RCC 7860 (cell line): ENCODE measurements at regions not wholly inside any gene's neighbourhood (a gene's known extent, or its start where the extent isn't known, plus 50 kb on each side); places are given as distances from the start of the nearest gene placed in this dataset.
"Not testable (repeated sequence)": the region's sequence is repeated elsewhere in the genome, so short reads cannot be mapped to it uniquely, and the experiment has no call there.

Experiments
- DNase-seq: peaks from one replicate; pipeline ENCODE4 v3.0.0-alpha.2; 2015; ENCODE audit warnings: low spot score
- FAIRE-seq: peaks from 2 replicates; lab custom pipeline; 2012; peaks lifted over from hg19 to GRCh38; lab: Jason Lieb, UNC

DNA sequence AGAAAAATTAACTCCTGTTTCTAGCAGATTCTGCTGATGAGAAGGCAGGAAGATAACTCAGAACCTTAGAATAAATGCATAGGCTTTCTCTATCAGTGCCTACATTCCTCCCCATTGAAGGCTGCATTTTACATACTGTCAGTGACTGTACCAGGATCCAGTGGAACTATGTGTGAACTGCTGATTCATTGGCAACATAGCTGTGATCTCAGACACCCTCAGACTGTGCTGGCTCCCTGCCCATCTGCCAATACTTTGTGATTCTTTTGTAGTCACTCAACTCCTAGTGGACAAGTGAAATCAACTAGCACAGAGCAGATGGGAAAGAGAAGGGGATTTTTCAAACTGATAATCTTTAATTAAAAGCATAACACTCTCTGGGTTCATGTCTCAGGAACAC is 375.8 kb downstream of the MDFIC start:
- DNase-seq (peak; percentile 88), FAIRE-seq (peak; percentile 92)

DNA sequence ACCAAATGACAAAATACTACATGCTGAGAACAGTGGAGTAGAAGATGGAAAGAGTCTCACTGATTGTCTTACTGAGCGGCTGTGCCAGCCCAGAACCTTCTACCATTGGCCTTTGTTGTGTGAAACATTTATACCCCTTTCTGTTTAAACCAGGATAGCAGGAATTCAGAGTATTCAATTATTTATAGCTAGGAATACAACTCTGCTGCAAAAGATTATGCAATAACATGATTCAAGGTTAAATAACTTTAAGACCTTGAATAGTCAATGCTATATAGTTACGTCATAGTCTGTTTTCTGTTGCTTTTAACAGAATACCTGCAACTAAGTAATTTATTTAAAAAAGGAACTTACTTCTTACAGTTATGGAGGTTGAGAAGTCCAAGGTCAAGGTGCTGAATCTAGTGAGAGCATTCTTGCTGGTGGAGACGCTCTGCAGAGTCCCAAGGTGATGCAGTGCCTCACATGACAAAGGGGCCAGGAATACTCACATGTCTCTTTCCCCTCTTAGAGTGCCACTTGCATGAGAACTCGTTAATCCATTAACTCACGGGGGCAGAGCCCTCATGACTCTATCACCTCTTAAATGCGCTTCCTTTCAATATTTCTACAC is 371.8 kb downstream of the MDFIC start:
- DNase-seq (no peak), FAIRE-seq (no peak)

DNA sequence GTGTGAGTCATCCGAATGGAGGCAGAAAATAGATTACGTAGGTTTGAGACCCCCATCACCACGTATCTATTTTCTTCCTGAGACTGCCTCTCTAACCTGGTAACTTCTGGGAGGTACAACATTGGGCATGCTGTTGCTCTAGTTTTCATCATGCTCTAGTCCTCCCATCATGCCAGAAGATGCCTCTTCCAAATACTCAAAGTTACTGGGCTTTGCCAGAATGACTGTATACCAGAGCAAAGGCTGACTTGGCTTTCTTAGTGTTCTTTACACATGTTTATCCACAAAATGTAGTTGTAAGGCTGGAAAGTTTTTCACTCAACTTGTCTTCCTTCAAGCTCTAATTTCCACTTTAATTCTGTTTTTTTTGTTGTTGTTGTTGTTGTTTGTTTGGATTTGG is 370.5 kb downstream of the MDFIC start:
- DNase-seq (no peak), FAIRE-seq (no peak)

DNA sequence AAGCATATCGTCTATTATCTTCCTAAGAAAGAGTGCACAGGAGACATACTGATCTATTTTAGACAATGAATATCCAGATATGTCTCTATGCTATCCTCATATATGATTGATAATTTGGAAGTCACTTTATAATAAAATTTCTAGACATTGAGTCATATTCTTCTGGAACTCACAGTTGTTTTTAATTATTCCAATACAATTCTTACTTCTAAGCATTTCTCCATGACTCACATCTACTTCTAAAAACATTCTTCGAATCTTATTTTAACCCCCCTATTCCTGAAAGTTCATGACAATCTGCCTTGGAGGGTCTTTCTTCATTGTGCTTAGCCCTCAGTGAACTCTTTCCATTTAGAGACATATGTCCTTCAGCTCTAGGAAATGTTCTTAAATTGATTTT is 368.1 kb downstream of the MDFIC start:
- no peak for DNase-seq
- FAIRE-seq = no peak

DNA sequence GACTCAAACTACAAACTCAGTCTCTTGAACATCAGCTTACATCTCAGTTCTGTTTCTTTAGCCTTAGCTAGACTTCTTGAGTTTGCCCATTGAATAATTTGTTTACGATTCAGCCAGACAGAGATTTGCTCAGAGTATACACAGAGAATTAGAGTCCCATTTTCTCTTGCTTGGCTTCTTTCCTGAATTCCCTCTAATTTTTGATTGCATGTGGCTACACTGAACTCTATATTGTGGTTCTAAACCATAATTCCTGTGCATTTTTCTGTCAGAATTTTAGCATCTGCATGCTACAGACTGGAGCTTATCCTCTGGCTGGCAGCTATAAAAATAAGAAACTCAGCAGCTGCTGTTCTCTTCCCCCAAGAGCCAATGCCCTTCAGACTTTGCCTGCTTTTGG is 354.9 kb downstream of the MDFIC start:
- FAIRE-seq (no peak), DNase-seq (no peak)

DNA sequence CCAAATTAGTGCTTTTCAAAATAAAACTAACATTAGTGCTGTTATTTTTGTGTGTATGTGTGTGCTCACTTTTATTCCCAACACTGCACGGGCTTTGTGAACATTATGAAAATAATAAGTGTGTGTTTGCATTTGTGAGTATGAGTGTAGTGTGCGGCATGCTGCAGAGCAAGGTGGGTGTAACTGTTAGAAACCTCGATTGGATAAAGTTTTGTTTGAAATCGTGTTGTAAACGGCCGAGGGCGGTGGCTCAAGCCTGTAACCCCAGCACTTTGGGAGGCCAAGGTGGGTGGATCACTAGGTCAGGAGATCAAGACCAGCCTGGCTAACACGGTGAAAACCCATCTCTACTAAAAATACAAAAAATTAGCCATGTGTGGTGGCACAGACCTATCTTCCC is 352.0 kb downstream of the MDFIC start:
- FAIRE-seq = not testable (repeated sequence)

DNA sequence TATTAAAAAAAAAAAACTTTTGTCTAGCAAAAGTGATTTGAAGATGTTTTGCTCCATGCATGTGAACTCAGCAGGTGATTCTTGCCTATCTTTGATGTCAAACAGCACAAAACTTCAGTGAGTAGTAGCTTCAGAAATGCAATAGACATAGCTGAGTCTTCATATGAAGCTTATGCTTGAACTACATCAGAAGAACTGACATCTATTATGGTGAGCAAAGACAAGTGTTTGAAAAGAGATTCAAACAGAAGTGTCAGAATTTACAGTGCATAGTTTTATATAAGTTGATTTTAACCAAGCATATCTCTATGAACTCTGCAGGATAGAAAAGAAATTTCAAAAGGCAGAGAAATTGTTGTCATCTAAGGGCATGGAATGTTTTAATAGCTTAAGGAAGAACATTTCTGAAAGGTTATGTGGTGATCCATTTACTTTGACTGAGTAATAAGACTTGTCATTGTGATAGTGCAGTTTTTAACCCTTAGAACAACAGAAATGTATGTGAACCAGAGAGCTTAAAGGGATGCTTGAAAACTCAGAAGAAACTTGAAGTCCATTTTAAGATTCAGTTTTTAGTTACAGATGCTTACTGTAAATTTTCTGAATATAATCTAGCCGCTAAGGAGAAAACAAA is 351.4 kb downstream of the MDFIC start:
- FAIRE-seq = no peak
- DNase-seq = no peak

More for the DNA sequence above, 352.0 kb downstream of the MDFIC start:
- not testable (repeated sequence) for DNase-seq

DNA sequence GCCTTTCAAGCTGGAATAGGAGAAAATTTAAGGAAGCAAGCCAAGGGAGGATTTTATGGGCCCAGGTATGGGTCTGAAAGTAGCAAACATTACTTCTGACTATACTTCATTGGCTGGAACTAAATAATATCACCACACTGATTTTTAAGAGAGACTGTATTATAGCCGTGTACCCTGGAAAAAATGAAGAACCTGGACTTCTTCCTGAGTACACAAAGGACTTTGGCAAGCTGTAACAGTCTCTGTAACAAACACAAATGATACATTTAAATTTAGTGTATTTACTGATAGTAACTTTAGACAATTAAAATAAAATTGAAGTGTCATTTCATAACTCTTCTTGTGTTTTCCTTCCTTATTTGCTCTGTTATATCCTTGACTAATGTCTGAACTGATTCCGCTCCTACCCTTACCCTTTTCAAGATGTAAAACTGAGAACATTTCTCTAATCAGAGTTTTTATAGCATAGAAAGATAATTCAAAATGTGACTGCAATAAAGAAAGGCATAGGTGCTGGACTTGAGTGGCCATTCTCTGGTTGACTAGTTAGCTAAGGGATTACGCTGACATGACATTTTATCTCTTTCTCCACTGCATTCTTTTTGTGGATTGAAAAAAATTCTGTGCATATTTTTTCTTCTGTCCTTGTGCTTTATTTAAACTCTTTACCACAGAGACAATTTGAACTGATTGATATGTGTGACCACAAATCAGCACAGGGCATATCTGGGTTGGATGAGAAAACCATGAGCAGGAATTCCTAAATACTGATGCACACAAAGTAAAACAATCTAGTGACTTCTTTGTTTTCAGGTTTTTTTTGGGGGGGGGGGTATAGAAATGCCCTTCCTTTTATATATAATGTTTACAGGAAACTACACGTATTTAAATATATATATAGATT is 349.7 kb downstream of the MDFIC start:
- FAIRE-seq (no peak), DNase-seq (peak; percentile 9)

DNA sequence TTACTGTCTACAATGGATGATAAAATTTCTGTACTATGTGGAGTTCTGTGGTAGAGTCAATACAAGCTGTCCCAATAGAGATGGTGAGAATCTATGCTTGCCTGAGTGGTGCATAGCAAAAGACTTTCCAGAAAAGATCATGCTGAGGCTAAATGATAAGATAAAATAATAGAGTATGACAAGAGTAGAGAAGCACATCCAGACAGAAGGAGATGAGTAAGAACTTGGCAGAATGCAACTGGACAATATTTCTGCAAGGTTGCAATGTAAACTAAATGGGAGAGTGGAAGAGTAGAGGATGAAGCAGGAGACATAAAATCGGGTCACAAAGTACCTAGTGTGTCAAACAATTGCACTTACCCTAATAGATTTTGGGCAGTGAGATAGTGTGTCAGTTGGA is 347.6 kb downstream of the MDFIC start:
- DNase-seq (no peak), FAIRE-seq (no peak)

DNA sequence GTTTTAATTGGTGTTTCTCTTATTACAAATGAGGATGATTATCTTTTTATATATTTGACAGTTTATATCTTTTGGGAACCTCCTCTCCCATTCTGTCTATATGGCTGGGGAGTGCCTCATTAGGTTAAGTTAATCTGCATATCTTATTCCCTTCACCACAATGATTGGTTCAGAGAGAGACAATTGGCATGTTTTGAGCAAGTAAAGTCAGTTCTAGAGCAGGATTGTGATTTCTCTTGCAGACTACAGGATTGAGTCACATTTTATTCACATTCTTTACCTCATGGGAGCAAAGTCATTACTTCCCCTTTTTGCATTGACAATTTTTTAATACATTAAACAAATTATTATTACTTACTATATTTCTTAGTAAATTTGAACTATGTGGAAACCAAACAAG is 345.6 kb downstream of the MDFIC start:
- DNase-seq = no peak
- no peak for FAIRE-seq

DNA sequence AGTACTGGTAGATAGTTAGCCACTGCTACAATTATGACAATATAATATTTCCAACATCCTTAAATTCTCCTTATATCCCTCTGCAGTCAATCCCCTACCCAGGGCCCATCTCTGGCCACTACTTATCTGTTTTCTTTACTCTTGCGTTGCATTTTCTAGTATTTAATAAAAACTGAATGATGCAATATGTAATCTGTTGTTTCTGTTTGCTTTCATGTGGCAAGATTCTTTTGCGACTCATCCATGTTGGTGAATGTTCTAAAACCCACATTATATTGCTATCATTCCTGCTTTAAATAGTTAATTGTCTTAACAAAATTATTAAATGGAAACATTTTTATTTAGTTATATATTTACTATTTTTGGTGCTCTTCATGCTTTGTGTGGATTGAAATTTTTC is 338.5 kb downstream of the MDFIC start:
- DNase-seq = no peak
- FAIRE-seq = no peak

DNA sequence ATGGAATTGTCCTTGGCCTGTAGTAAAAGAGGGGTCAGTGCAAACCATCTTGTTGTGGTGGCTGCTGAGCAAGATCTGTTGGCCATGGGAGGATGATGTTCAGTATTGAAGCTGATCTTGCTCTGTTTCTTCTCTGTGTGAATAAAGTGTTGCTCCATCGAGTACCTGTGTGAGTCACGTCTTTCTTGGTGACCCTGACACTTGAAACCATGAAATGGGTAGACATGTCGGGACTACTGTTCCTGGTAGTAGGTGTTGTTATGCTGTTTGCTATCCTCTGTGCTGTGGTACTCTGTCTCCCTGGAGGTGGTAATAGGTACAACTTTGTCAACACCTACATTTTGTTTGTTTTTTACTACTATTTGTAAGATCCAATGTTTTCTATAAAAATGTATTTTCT is 330.6 kb downstream of the MDFIC start:
- DNase-seq (no peak), FAIRE-seq (no peak)

DNA sequence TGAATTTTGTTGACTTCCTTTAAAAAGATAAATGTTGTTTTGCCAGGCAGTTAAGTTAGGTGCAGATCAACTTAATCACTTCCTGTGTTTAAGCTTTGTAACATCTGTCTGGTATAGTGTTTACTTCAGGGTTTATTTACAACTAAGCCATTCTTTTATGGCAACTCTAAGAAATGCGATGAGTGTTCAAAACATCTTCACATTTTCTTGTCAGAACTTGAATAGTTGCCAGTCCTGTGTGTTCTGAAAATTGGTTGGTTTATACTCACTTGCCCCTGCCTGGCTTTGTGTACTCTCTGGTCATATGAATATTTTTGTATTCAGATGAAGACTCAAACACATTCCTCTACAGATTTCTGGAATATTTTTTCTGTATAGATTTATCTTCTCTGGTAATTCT is 327.2 kb downstream of the MDFIC start:
- no peak for FAIRE-seq
- DNase-seq = no peak

DNA sequence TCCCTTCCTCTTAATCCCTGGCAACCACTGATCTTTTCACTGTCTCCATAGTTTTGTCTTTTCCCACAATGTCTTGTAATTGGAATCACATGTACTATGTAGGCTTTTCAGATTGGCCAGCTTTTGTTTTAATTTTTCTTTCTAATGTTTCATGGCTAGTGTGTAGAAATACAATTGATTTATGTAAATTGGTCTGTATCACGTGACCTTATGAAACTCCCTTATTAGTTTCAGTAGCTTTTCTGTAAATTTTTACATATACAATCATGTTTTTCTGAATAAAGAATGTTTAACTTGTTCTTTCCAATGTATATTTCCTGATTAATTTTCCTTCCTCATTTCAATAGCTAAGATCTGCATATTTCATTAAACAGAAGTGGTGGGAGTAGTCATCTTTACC is 319.3 kb downstream of the MDFIC start:
- FAIRE-seq (no peak), DNase-seq (no peak)

DNA sequence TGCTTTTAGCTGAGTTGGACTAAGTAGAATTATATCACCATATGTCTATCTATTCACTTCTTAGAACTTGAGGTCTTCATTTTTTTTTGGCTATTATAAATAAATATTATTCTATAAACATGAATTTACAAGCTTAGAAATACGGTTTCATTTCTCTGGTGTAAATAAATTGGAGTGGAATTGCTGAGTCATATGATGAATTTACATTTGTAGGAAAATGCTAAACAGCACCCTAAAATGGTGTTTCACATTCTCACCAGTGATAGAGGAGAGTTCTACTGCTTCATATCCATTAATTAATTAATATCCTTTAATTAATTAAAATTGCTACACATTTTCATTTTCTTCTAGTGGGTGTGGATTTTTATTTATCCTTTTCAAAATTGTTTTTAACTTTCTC is 318.3 kb downstream of the MDFIC start:
- FAIRE-seq = peak; percentile 50
- DNase-seq = no peak

DNA sequence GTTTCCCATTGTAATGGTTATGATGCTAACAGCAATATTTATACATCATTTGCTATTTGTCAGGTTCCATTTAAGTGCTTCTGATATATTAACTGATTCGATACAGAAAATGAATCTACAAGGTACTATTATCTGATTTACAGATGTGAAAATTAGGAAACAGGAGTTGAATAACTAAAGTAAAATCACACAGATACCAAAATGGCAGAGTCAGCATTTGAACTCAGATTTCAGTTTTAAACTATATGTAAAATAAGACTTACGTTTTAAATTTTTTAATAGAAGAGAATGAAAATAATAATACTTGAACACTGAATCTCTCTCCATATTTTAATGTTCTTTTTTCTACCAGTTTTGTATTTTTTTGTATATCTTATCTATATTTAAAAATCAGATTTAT is 313.2 kb downstream of the MDFIC start:
- FAIRE-seq = peak; percentile 69
- DNase-seq = no peak

DNA sequence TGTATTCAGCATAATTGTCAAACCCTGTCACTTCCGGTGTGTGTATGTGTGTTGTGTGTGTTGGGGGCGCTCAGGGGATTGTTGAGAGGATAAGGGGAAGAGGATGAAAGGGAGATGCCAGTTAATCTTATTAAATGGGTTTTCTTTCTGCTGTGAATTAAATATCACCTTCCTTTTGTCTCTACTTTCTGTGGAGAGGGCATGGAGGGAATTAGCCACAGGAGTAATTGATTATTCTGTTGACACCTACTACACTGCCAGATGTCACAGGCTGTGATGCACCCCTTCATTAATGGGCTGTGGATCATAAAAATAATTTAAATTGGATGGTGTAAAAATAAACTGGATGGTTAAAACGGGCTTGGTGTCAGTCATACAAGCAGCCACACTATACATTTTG is 311.9 kb downstream of the MDFIC start:
- DNase-seq = no peak
- no peak for FAIRE-seq

DNA sequence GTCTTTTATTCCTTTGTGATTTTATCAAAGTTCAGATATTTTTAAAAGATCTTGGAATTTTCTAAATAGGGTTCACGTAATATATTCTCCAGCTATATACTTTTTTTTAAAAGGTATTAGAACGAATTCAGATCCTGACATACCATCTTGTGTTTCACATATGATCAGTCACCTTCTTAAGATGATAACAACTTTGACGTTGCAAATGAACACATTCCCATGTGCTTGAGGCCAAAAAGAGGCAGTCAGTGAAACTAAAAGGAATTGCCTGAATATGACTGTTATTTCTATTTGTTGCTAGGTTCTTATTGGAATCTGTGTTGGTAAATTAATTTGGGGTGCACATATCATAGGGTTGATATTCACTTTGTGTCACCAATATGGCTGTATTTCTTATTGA is 310.1 kb downstream of the MDFIC start:
- DNase-seq (no peak), FAIRE-seq (no peak)

DNA sequence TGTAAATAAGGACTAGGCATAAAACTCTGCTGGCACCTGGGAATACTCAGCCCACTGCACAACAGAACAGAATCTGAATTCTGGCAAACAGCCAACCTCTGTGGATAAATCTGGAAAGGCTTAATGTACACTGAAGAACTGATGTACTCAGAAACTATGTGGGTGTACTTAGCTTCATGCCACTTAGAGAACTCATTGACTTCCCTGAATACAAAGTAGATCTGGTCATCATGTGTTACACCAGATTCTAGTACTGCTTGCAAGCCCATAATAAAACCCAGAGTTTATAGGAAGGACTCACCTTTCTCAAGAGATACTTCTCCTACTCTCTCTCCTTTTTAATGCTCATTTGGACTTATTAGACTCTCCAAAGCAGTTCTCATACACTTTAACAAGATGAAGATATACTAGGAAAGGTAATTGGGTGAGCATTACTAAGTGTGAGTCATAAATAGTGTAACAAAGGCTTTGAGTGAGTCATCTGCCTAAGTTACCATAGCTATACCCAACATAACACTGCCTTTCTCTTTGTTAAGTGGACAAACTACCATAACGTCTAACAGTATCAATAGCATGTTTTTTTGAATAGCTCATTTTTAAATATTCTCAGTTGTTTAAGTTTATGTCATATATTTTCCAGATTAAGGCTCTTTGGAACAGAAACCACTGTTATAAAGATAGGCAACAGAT is 309.1 kb downstream of the MDFIC start:
- peak; percentile 99 for DNase-seq
- peak; percentile 98 for FAIRE-seq

DNA sequence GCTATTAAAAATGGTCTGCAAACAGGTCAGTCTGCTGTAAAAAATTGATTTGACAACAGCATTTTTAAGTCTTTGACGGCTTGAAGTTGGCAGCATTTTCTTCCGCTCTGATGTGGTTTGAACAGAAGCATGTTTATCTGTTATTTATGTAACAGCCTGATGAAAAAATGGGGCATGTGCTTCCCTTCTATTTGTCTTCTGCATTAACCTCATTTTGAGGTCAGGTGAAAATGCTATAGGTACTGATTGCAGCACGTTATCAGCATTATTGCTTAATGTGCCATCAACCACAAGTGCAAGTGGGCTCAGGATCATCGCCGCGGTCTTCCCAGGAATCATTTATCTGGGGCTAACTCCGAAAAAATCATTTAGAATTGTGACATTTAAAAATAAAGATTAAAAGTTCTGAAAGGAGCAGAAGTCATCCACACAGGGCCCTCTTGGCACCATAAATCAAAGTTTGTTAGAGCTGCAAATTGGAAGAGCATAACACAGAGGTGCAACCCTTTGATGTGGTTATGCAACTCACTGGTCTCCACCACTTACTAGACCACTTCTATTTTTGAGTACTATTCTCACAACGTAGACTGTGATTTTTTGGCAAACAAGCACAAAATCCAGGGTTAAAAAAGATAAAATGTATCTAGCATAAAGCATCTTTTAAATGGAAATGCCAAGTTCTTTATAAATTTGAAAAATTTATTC is 307.7 kb downstream of the MDFIC start:
- FAIRE-seq = peak; percentile 31
- no peak for DNase-seq
